ENCODE measurements at regions not wholly inside any gene's neighbourhood (a gene's known extent, or its start where the extent isn't known, plus 50 kb on each side); places are given as distances from the start of the nearest gene placed in this dataset.
"Not testable (repeated sequence)": the region's sequence is repeated elsewhere in the genome, so short reads cannot be mapped to it uniquely, and the experiment has no call there.

- TF ChIP-seq, protein P1, sequence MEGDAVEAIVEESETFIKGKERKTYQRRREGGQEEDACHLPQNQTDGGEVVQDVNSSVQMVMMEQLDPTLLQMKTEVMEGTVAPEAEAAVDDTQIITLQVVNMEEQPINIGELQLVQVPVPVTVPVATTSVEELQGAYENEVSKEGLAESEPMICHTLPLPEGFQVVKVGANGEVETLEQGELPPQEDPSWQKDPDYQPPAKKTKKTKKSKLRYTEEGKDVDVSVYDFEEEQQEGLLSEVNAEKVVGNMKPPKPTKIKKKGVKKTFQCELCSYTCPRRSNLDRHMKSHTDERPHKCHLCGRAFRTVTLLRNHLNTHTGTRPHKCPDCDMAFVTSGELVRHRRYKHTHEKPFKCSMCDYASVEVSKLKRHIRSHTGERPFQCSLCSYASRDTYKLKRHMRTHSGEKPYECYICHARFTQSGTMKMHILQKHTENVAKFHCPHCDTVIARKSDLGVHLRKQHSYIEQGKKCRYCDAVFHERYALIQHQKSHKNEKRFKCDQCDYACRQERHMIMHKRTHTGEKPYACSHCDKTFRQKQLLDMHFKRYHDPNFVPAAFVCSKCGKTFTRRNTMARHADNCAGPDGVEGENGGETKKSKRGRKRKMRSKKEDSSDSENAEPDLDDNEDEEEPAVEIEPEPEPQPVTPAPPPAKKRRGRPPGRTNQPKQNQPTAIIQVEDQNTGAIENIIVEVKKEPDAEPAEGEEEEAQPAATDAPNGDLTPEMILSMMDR (IDR thresholded peaks at IDR 0.05): no peak
- Histone ChIP-seq H3K27me3 (ENCODE audit: control insufficient read depth, insufficient read depth, low read length) (no peaks in the 10 kb centered on the region), H3K27ac (no peak overlapping the region), H3K4me2 (ENCODE audit: low read length) (no peak overlapping the region), H3K4me1 (no peaks in the 10 kb centered on the region), H2AFZ (no peak overlapping the region), H3K4me3 (ENCODE audit: low read depth, low read length) (no peak overlapping the region), H3K9ac (no peak overlapping the region), H3K36me3 (ENCODE audit: control insufficient read depth, insufficient read depth, low read length) (no peaks in the 10 kb centered on the region), H3K9me3 (ENCODE audit: control insufficient read depth, low read length) (no peaks in the 10 kb centered on the region), H3K79me2 (no peaks in the 10 kb centered on the region)
Measured at GRCh38 chr9:106172265-106172664, 477.9 kb downstream of the TMEM38B start.

DNA sequence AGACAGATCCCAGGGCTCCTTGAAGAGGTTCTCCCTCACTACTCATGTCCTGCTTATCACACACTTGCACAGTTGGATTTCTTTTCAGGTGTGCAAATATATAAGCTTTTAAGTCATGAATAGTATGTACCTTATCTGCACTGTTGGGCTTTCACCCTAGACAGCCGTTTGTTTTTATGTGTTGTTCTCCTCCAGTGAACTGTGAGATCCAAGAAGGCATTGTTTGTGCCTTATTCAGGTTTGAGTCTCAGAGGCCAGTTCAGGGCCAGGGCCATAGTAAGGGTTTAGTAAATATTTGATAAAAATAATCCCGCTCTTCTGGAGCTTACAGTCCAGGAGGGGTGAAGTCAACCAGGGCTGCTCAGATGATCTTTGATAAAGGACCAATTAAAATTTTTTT lies 480.0 kb downstream of the TMEM38B start:
- Histone ChIP-seq H3K4me3 (ENCODE audit: low read depth, low read length) (no peak overlapping the region), H3K27ac (no peak overlapping the region), H3K79me2 (no peaks in the 10 kb centered on the region), H3K4me1 (no peaks in the 10 kb centered on the region), H3K9ac (no peak overlapping the region), H2AFZ (no peak overlapping the region), H3K9me3 (ENCODE audit: control insufficient read depth, low read length) (no peaks in the 10 kb centered on the region), H3K27me3 (ENCODE audit: control insufficient read depth, insufficient read depth, low read length) (no peaks in the 10 kb centered on the region), H3K36me3 (ENCODE audit: control insufficient read depth, insufficient read depth, low read length) (no peaks in the 10 kb centered on the region), H3K4me2 (ENCODE audit: low read length) (no peak overlapping the region)
- TF ChIP-seq, protein P1 (IDR thresholded peaks at IDR 0.05): no peak

DNA sequence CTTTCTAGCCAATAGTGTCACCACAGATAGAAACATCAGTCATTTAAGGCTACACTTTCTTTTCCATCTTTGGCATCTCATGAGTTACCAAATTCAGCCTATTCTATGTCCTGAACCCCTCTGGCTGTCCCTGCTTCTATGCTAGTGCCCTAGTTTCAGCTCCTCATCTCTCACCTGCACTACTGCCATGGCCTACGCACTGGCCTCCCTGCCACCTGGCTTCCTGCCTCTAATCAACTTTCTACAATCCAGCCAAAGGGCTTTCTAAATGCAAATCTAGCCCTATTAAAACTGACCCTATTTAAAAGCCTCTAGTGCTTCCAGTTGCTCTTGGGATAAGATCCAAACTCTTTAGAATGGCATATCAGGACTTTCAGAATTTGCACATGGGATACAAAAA lies 482.9 kb downstream of the TMEM38B start:
- H3K4me3 ChIP-seq (ENCODE audit: low read depth, low read length): no peak overlapping the region
- no peak overlapping the region for H3K4me2 ChIP-seq (ENCODE audit: low read length)
- no peaks in the 10 kb centered on the region for H3K4me1 ChIP-seq
- no peaks in the 10 kb centered on the region for H3K27me3 ChIP-seq (ENCODE audit: control insufficient read depth, insufficient read depth, low read length)
- H3K9ac ChIP-seq: no peak overlapping the region
- no peaks in the 10 kb centered on the region for H3K79me2 ChIP-seq
- no peak overlapping the region for H3K27ac ChIP-seq
- H3K36me3 ChIP-seq (ENCODE audit: control insufficient read depth, insufficient read depth, low read length): no peaks in the 10 kb centered on the region
- no peak overlapping the region for H2AFZ ChIP-seq
- no peaks in the 10 kb centered on the region for H3K9me3 ChIP-seq (ENCODE audit: control insufficient read depth, low read length)
- TF ChIP-seq, protein P1 (IDR thresholded peaks at IDR 0.05): no peak

DNA sequence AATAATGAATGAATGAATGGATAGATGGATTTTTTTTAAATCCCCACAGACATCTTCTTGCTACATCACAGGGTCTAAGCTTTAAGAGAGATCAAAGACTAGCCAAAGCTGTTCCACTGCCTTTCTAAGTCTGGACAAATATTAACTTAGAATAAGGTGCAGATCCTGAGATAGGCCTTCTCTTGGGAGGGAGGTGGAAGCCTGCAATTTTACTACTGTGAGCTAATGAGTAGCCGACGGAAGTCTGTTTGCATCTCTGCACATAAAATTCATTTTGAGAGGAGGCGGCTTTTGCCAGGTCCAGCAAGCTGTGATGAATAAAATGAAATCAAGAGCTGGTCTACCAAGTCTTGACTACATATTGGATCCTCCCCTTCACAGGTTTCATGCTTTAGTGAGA lies 484.9 kb downstream of the TMEM38B start:
- Histone ChIP-seq H3K9ac (no peak overlapping the region), H3K79me2 (no peaks in the 10 kb centered on the region), H2AFZ (no peak overlapping the region), H3K27me3 (ENCODE audit: control insufficient read depth, insufficient read depth, low read length) (no peaks in the 10 kb centered on the region), H3K4me2 (ENCODE audit: low read length) (no peak overlapping the region), H3K27ac (no peak overlapping the region), H3K9me3 (ENCODE audit: control insufficient read depth, low read length) (no peaks in the 10 kb centered on the region), H3K36me3 (ENCODE audit: control insufficient read depth, insufficient read depth, low read length) (no peaks in the 10 kb centered on the region), H3K4me1 (no peaks in the 10 kb centered on the region), H3K4me3 (ENCODE audit: low read depth, low read length) (no peak overlapping the region)
- TF ChIP-seq, protein P1 (IDR thresholded peaks at IDR 0.05): no peak

GRCh38 chr9:106203815-106204516 lies 509.6 kb downstream of the TMEM38B start:
- not testable (repeated sequence) for H3K4me1 ChIP-seq; H3K4me3 ChIP-seq (ENCODE audit: low read depth, low read length); H3K9ac ChIP-seq; H3K36me3 ChIP-seq (ENCODE audit: control insufficient read depth, insufficient read depth, low read length); H2AFZ ChIP-seq; H3K27me3 ChIP-seq (ENCODE audit: control insufficient read depth, insufficient read depth, low read length); H3K4me2 ChIP-seq (ENCODE audit: low read length); H3K27ac ChIP-seq; H3K79me2 ChIP-seq; H3K9me3 ChIP-seq (ENCODE audit: control insufficient read depth, low read length)

Data from parathyroid adenoma (tissue), 2 donors.